CD14-positive monocyte (primary cell): ENCODE measurements at regions not wholly inside any gene's neighbourhood (a gene's known extent, or its start where the extent isn't known, plus 50 kb on each side); places are given as distances from the start of the nearest gene placed in this dataset.

Source experiments
- DNase-seq, 3 donors: peaks; one replicate each; pipeline ENCODE4 v3.0.0-alpha.2; 2011 to 2022
- H2AFZ ChIP-seq: 2 replicates; pipeline ENCODE4 v1.6.0; 2012; ENCODE audit warnings: mild to moderate bottlenecking, low read depth, low read length, inconsistent platforms; ENCODE audit not compliant: insufficient read depth, poor library complexity, severe bottlenecking
- H3K27ac ChIP-seq, 2 donors: 1 replicate in 1 of 2; 2 replicates in 1 of 2; pipeline ENCODE4 v1.5.1; 2012 to 2013; ENCODE audit warnings: low read length in 2 of 2, control low read depth in 1 of 2, inconsistent platforms in 1 of 2, low read depth in 1 of 2, mild to moderate bottlenecking in 1 of 2
- H3K27me3 ChIP-seq, 2 donors: one replicate each; pipeline versions ENCODE4 v1.6.0 to v1.6.1; 2011 to 2013; ENCODE audit warnings: low read length in 2 of 2; ENCODE audit not compliant: control insufficient read depth in 2 of 2, insufficient read depth in 2 of 2
- H3K36me3 ChIP-seq, 2 donors: replicated peaks in 1 of 2; 1 replicate in 1 of 2; 2 replicates in 1 of 2; pipeline versions ENCODE4 v1.5.1 to v1.6.1; 2012 to 2013; ENCODE audit warnings: low read length in 2 of 2, control low read depth in 1 of 2, inconsistent platforms in 1 of 2, mild to moderate bottlenecking in 1 of 2; ENCODE audit not compliant: insufficient read depth in 2 of 2, control insufficient read depth in 1 of 2
- H3K4me1 ChIP-seq, 2 donors: 1 replicate in 1 of 2; 2 replicates in 1 of 2; pipeline versions ENCODE4 v1.5.1 to v1.6.1; 2012 to 2013; ENCODE audit warnings: low read length in 2 of 2, control low read depth in 1 of 2, inconsistent platforms in 1 of 2, mild to moderate bottlenecking in 1 of 2, moderate library complexity in 1 of 2; ENCODE audit not compliant: insufficient read depth in 2 of 2, control insufficient read depth in 1 of 2
- H3K4me2 ChIP-seq: replicated peaks from 2 replicates; pipeline ENCODE3; 2012; ENCODE audit warnings: low read length, moderate library complexity, mild to moderate bottlenecking; ENCODE audit not compliant: poor library complexity, severe bottlenecking; ENCODE audit errors: extremely low read depth
- H3K4me3 ChIP-seq, 3 experiments: fragments of 200-600 bp in 1 of 3; sonication (generic) in 1 of 3; replicated peaks in 1 of 3; 1 replicate in 2 of 3; 2 replicates in 1 of 3; pipeline ENCODE4 v1.5.1; 2011 to 2013; ENCODE audit warnings: low read length in 3 of 3, mild to moderate bottlenecking in 3 of 3, control low read depth in 2 of 3, low read depth in 2 of 3, inconsistent platforms in 1 of 3, moderate library complexity in 1 of 3
- H3K79me2 ChIP-seq: 2 replicates; pipeline ENCODE4 v1.6.0; 2012; ENCODE audit warnings: mild to moderate bottlenecking, control low read depth, inconsistent platforms, low read length, moderate library complexity; ENCODE audit not compliant: insufficient read depth
- H3K9ac ChIP-seq: 2 replicates; pipeline ENCODE4 v1.6.0; 2017; ENCODE audit warnings: low read length, mild to moderate bottlenecking; ENCODE audit not compliant: insufficient read depth, poor library complexity, severe bottlenecking
- H3K9me3 ChIP-seq, 2 donors: replicated peaks in 1 of 2; 1 replicate in 1 of 2; 2 replicates in 1 of 2; pipeline versions ENCODE4 v1.5.1 to v1.6.1; 2012 to 2013; ENCODE audit warnings: low read length in 2 of 2, control low read depth in 1 of 2; ENCODE audit not compliant: control insufficient read depth in 1 of 2, insufficient read depth in 1 of 2
- H4K20me1 ChIP-seq: 2 replicates; pipeline ENCODE4 v1.6.0; 2012; ENCODE audit warnings: mild to moderate bottlenecking, low read length, control low read depth, moderate library complexity; ENCODE audit not compliant: insufficient read depth
- H3K27ac Mint-ChIP-seq, 7 donors: one replicate each; pipeline ENCODE4 v1.8.0; 2020; ENCODE audit warnings: mild to moderate bottlenecking in 7 of 7, mixed read lengths in 7 of 7, moderate library complexity in 6 of 7, inconsistent platforms in 2 of 7
- H3K27me3 Mint-ChIP-seq, 3 donors: one replicate each; pipeline ENCODE4 v1.8.0; 2021 to 2022; ENCODE audit warnings: low read depth in 3 of 3, mild to moderate bottlenecking in 3 of 3, mixed read lengths in 3 of 3, moderate library complexity in 3 of 3, inconsistent platforms in 1 of 3
- H3K36me3 Mint-ChIP-seq, 2 donors: one replicate each; pipeline ENCODE4 v1.8.0; 2020; ENCODE audit warnings: mixed read lengths in 2 of 2, inconsistent platforms in 1 of 2, mild to moderate bottlenecking in 1 of 2
- H3K4me1 Mint-ChIP-seq: one replicate; pipeline ENCODE4 v1.8.0; 2020; ENCODE audit warnings: mild to moderate bottlenecking, mixed read lengths
- H3K4me3 Mint-ChIP-seq, 2 donors: one replicate each; pipeline ENCODE4 v1.8.0; 2020; ENCODE audit warnings: mild to moderate bottlenecking in 2 of 2, mixed read lengths in 2 of 2, moderate library complexity in 1 of 2
- H3K9me3 Mint-ChIP-seq, 7 donors: one replicate each; pipeline ENCODE4 v1.8.0; 2020 to 2022; ENCODE audit warnings: mixed read lengths in 7 of 7, mild to moderate bottlenecking in 6 of 7, moderate library complexity in 6 of 7, inconsistent platforms in 2 of 7
- WGBS: methylation state at CpG from one replicate; pipeline ENCODE4 v1.1.5; 2013; ENCODE audit warnings: missing lambda C conversion rate; ENCODE audit not compliant: insufficient coverage; 5-methylcytosine and 5-hydroxymethylcytosine counted together
- intact Hi-C, 2 donors: fragments of 100-400 bp; cut with micrococcal nuclease; formaldehyde crosslinking; loops; one replicate each; pipeline versions ENCODE4 v1.15.0 to v1.15.1; 2023
- TF ChIP-seq, protein P1 (sequence below): fragments of 200-600 bp; IDR thresholded peaks from one replicate; pipeline ENCODE4 v1.8.0; 2022; ENCODE audit warnings: antibody characterized with exemption, mild to moderate bottlenecking

DNA sequence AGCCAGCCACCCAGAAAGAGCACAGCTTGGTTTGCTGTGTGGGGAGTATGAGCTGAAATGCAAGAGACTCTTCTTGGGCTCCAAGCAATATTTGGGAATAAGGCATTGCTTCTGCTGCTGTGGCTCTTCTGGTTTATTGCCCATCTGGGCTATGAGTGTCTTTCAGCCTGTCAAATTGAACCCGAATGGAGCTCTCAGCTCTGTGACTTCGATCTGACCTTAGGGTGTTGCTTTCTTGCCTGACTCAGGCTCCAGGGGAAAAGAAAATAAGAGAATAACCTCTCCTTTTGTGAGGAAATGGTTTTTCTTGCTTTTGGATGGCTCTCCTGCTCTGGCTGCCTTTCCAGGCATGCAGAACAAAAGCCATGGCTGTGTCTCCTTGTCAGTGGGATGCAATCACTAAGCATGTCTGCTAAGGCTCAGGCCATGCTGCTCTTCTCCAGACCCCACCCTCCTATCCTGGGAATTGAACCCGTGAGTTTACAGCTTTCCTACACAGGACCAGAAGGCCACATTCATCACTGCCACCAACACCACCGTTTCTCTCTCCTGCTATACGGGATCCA, 169.4 kb upstream of the JAG1 start:
- no peak overlapping the region for H3K27ac Mint-ChIP-seq

DNA sequence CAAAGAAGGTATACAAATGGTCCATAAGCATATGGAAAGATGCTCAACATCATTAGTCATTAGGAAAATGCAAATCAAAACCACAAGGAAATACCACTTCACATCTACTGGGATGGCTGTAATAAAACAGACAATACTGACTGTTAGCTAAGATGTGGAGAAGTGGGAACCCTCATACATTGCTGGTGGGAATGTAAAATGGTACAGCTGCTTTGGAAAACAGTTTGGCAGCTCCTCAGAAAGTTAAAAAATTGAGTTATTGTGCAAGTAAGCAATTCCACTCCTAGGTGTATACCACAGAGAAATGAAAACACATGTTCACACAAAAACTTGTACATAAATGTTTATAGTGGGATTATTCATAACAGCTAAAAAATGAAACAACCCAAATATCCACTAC, 173.0 kb upstream of the JAG1 start:
- Histone ChIP-seq H3K27ac (no peak overlapping the region), H3K36me3 (no peaks in the 10 kb centered on the region), H3K4me2 (no peak overlapping the region), H3K27me3 (no peaks in the 10 kb centered on the region), H2AFZ (no peak overlapping the region), H3K4me1 (no peaks in the 10 kb centered on the region), H3K4me3 (no peak overlapping the region), H4K20me1 (no peaks in the 10 kb centered on the region), H3K9ac (no peak overlapping the region), H3K79me2 (no peaks in the 10 kb centered on the region), H3K9me3 (peaks cover 7% of the 10 kb centered on the region in 2 donors)
- Mint-ChIP-seq H3K9me3 (peaks cover 4 to 10% (median 6%) of the 10 kb centered on the region in 7 donors), H3K4me1 (no peaks in the 10 kb centered on the region), H3K36me3 (no peaks in the 10 kb centered on the region), H3K27ac (no peak overlapping the region), H3K4me3 (no peak overlapping the region), H3K27me3 (no peaks in the 10 kb centered on the region)
- intact Hi-C loops, result no loop called here
- TF ChIP-seq, protein P1, sequence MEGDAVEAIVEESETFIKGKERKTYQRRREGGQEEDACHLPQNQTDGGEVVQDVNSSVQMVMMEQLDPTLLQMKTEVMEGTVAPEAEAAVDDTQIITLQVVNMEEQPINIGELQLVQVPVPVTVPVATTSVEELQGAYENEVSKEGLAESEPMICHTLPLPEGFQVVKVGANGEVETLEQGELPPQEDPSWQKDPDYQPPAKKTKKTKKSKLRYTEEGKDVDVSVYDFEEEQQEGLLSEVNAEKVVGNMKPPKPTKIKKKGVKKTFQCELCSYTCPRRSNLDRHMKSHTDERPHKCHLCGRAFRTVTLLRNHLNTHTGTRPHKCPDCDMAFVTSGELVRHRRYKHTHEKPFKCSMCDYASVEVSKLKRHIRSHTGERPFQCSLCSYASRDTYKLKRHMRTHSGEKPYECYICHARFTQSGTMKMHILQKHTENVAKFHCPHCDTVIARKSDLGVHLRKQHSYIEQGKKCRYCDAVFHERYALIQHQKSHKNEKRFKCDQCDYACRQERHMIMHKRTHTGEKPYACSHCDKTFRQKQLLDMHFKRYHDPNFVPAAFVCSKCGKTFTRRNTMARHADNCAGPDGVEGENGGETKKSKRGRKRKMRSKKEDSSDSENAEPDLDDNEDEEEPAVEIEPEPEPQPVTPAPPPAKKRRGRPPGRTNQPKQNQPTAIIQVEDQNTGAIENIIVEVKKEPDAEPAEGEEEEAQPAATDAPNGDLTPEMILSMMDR, result no peak
- DNase-seq, result no peak

More for the DNA sequence above, 169.4 kb upstream of the JAG1 start:
- Histone ChIP-seq H3K27me3 (no peaks in the 10 kb centered on the region), H4K20me1 (no peaks in the 10 kb centered on the region), H3K4me3 (no peak overlapping the region), H3K27ac (no peak overlapping the region), H2AFZ (no peak overlapping the region), H3K9ac (no peak overlapping the region), H3K4me1 (no peaks in the 10 kb centered on the region), H3K9me3 (peaks cover 7 to 16% of the 10 kb centered on the region in 2 donors), H3K36me3 (no peaks in the 10 kb centered on the region), H3K4me2 (no peak overlapping the region), H3K79me2 (no peaks in the 10 kb centered on the region)
- Mint-ChIP-seq H3K27me3 (no peaks in the 10 kb centered on the region), H3K4me3 (no peak overlapping the region), H3K36me3 (no peaks in the 10 kb centered on the region), H3K4me1 (no peaks in the 10 kb centered on the region), H3K9me3 (peaks cover 4 to 20% (median 15%) of the 10 kb centered on the region in 7 donors)
- intact Hi-C loops, result no loop called here
- WGBS, result 81% methylated on average over 5 of the region's 5 CpGs
- DNase-seq, result no peak
- TF ChIP-seq, protein P1, result no peak
